NCI-H1417 (cell line): ENCODE measurements at regions not wholly inside any gene's neighbourhood (a gene's known extent, or its start where the extent isn't known, plus 50 kb on each side); places are given as distances from the start of the nearest gene placed in this dataset.
"Not testable (repeated sequence)": the region's sequence is repeated elsewhere in the genome, so short reads cannot be mapped to it uniquely, and the experiment has no call there.

ENCODE experiments used
- DNase-seq, 3 experiments: peaks; one replicate each; lab custom pipeline; 2025; lab: John Stamatoyannopoulos, UW

- not testable (repeated sequence) for DNase-seq
These were observed 93.7 kb upstream of the BASP1 start for GRCh38 chr5:17123773-17124172.

DNA sequence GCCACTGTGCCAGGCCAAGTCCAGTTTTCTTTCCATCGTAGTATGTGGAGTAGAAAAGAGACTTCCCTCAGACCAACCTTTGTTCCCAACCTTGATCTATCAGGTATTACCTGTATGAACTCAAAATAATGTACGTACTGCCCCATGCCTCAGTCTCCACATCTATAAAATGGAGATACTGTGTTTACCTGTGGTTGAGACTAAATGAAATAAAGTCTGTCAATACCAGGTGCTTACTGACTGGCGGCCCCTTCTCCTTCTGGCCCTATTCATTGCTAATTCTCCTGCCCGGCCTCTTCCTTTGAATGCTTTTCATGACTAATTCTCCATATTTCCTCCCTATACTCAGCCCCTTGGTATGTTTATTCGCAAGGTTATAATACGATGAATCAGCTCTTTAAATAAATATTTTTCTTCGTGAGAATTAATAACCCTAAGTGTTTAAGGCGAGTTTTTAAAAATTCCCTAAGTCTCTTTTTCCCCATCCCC, 89.6 kb upstream of the BASP1 start:
- DNase-seq = no peak

DNA sequence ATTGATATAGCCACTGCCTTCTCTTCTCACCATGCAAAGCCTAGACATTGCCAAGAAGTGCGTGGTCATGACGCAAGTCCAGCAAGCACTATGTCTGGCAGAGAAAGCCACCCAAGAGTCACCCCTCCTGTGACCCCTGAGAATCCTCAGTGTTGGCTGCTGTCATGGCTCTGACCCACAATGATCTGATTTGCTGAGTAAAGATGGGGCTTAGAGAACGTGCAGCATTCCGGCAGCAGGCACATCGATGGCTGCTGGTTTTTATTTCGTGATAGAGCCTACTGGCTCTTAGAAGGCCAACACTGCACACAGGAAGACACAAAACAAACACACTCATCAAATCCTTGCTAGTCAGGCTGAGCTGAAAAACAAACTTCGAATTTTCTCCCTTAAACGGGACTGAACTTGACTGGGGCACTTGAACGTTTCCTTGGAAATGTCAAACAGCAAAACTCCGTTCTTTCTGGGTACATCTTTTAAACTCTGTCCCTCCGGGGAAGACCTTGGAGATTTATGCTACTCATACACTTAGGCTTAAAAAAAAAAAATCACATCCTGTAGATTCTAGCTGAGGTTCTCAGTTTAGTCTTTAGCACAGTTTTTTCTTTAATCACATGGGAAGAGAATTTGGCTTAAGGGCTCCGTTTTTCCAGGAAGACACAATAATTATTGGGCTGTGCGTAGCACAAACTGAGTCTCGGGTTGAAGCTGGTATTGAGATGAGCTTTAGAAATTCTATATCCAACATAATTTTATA, 88.2 kb upstream of the BASP1 start:
- DNase-seq = no peak

GRCh38 chr5:17130302-17130701, 87.1 kb upstream of the BASP1 start:
- not testable (repeated sequence) for DNase-seq

- peak; percentile 59 to 94 (median 65) for DNase-seq
These were observed 84.9 kb upstream of the BASP1 start for GRCh38 chr5:17132444-17133083.

DNA sequence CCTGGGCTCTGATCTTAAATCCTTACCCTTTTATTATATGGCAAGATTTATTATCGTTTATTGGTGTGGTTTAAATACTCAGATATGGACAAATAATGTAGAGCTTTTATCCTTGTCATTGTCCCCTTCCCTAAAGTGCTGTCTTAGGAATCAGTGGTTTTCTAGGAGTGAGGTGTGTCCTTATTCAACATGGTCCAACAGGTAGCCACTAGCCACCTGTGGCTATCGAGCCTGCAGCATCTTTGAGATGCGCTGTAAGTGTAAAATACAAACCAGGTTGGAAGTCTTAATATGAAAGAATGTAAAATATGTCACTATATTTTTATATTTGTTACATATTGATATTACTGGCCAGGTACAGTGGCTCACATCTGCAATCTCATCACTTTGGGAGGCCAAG, 82.4 kb upstream of the BASP1 start:
- DNase-seq = no peak

- no peak for DNase-seq
These were observed 74.1 kb upstream of the BASP1 start for GRCh38 chr5:17143335-17143734.

GRCh38 chr5:17146280-17146841, 71.1 kb upstream of the BASP1 start:
- no peak for DNase-seq

DNA sequence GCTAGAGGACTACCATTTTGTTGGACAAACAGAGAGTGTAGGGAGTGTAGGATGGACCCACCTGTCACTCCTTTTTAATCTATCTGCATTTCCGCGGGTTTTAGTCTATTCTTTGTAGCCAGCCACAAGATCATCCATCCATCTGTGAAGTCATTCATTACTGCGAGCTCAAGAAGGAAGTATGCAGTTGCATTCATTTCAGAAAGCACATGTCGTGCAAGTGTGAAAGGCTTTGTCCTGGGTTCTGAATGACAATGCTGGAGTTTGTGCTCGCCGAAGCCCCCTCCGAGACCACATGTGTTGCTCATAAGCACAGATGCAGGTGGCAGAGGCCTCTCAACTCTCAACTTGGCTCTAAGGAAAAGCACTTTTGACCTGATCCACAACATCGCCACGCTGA, 70.3 kb upstream of the BASP1 start:
- DNase-seq = no peak

GRCh38 chr5:17147617-17148016, 69.8 kb upstream of the BASP1 start:
- DNase-seq = no peak

DNA sequence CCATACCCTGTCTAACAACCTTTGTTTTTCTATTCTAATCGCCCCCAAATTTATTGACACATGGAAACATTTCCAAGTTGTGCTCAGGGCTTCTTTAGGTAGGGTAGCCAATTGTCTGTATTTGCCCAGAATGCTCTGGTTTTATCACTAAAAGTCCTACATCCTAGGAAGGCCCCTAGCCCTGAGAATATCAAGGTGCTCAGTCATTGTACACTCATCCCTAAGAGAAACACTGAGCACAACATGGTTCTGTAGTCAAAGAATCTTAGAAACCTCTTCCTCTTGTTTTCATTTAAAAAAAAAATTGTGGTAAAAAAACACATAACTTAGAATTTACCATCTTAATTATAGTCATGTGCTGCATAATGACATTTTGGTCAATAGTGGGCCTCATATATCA, 69.0 kb upstream of the BASP1 start:
- no peak for DNase-seq

DNA sequence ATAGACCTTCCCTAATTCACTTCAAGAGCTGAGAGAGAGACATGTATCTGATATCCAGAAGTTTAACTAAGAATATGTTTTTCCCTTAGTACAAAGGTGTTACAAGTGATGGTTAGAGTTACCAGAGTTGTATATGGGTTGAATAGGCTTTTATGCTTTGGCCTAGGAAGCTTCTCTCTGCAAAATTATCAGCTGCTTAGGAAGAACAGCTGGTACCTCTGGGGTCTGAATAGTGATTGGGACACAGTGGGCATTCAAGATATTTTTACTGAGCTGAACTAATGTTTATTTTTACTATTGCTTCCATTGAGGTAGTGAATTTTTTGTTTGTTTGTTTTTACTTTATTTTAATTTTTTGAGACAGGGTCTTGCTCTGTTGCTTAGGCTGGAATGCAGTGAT, 67.6 kb upstream of the BASP1 start:
- no peak for DNase-seq

- DNase-seq = no peak
These were observed 66.9 kb upstream of the BASP1 start for GRCh38 chr5:17150531-17150930.

DNA sequence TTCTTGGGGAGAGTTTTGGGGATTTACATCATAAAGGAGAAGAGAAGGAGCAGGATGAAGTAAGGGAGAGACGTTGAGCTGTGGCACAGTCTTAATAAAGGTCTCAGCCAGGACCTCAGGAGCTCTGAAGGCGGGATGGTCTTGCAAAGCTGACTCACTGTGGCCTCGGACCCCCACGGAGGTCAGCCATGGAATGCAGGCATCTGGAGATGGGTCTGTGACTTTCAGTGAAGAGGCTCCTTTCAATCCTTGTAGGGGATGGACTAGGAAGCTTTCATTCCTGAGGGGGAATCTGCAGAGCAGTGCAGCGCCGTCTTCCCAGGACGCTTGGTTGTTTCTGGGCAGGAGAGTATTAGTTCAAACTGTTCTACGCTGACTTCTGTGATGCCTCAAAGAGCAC, 65.7 kb upstream of the BASP1 start:
- no peak for DNase-seq

DNA sequence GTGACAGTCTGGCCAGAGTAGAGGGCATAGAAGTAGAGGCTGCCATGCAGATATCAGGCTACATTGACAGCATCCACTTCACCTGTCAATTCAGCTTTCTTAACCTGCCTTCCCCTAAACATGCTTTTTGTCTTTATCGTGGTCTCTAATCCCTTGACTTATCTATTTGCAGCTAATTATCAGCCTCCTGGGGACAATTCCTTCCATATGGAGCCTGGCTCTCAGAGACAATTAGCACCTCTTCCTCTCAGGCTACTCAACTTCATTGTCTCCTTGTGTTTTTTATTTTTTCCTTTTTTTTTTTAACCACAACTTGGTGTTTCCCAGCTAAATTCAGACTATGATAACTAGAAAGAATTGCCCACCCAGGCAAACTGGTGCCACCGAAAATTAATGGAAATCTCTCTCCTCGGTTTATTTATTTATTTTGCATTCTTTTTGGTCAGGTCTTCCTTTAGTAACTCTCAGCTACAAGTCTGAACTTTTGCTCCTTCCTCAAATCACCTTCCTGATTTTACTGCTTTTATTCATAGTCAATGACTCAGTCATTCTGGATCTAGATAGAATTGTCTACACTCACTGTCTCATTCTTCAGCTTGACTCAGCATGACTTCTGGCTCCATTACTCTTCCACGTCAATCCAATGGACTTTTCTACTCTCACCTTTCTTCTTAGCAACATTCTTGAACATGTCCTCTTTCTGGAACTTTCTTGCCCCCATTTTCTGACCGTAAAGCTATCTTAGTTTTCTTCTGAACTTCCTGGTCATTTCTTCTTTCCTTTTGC, 63.0 kb upstream of the BASP1 start:
- DNase-seq = no peak

- no peak for DNase-seq
These were observed 61.0 kb upstream of the BASP1 start for GRCh38 chr5:17156463-17156862.

DNA sequence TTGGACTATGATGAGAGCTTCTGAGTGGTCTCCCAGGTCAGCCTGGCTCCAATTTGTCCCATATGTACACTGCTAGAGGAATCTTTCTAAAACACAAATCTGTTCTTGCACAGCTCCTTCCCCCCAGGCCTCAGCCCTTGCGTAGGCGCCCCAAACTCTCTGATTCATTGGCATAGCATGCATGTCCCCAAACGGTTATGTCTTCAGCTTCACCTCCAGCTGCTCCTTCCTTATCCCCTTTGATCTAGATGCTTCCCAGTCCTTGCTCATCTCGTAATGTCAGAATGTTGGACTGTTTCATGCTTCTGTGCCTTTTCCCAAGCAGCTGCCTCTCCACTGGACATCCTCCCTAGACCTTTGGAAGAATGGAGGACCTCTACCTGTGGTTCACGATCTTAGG, 60.1 kb upstream of the BASP1 start:
- no peak for DNase-seq

GRCh38 chr5:17157916-17158529, 59.4 kb upstream of the BASP1 start:
- no peak for DNase-seq

GRCh38 chr5:17160756-17161040, 56.7 kb upstream of the BASP1 start:
- DNase-seq = no peak

DNA sequence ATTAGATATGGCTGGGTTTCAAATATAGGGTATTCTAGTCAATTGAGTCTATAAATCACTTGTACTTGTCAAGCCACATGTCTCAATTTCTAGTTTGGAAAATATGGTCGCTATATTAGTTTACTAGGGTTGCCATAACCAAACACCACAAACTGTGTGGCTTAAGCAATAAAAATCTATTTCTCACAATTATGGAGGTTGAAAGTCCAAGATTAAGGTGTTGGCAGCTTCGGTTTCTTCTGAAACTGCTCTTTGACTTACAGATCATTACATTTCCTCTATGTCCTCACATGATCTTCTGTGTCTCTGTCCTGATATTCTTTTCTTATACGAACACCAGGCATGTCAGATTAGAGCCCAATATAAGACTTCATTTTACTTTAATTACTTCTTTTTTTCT, 55.8 kb upstream of the BASP1 start:
- DNase-seq = no peak

DNA sequence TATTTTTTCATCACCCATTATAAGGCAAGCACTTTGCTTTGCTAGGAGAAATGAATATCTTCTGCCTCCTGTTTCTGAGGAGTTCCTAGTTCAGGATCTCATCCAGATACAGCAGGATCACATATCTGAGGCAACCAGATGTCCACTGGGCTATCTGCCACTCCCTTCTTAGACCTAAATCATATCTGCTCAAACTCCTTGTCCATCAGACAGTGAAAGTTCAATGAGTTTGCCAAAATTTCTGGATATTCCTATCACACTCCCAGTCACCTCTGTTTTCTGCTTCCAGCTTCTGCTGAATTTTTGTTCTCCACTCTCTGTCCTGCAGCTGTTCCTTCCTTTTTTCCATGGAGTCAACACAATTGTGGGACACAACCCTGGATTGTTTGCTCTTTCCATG, 54.2 kb upstream of the BASP1 start:
- no peak for DNase-seq

GRCh38 chr5:17167171-17167891, 50.1 kb upstream of the BASP1 start:
- no peak for DNase-seq
